Karpas-422 (cell line): ENCODE measurements at regions not wholly inside any gene's neighbourhood (a gene's known extent, or its start where the extent isn't known, plus 50 kb on each side); places are given as distances from the start of the nearest gene placed in this dataset.

Experiments
- DNase-seq: peaks from one replicate; pipeline ENCODE4 v3.0.0-alpha.2; 2015
- H2AFZ ChIP-seq: fragments of 200-600 bp; sonication (generic); 2 replicates; pipeline ENCODE4 v1.6.1; 2014; ENCODE audit warnings: antibody characterized with exemption, low read length, mixed read lengths
- H3K27ac ChIP-seq: fragments of 200-600 bp; sonication (generic); 2 replicates; pipeline ENCODE4 v1.5.1; 2014; ENCODE audit warnings: mild to moderate bottlenecking, low read length, moderate library complexity
- H3K27me3 ChIP-seq: fragments of 200-600 bp; sonication (generic); 2 replicates; pipeline ENCODE4 v1.6.1; 2014; ENCODE audit warnings: low read length, mixed read lengths
- H3K36me3 ChIP-seq: fragments of 200-600 bp; sonication (generic); 2 replicates; pipeline ENCODE4 v1.6.1; 2014; ENCODE audit warnings: low read length, mixed read lengths; ENCODE audit not compliant: insufficient read depth
- H3K4me1 ChIP-seq: fragments of 200-600 bp; sonication (generic); 2 replicates; pipeline ENCODE4 v1.6.1; 2014; ENCODE audit warnings: mild to moderate bottlenecking, low read length, mixed read lengths
- H3K4me2 ChIP-seq: fragments of 200-600 bp; sonication (generic); 2 replicates; pipeline ENCODE4 v1.6.1; 2014; ENCODE audit warnings: low read length, low read depth, mild to moderate bottlenecking; ENCODE audit not compliant: poor library complexity, severe bottlenecking
- H3K4me3 ChIP-seq: fragments of 200-600 bp; sonication (generic); 2 replicates; pipeline ENCODE4 v1.5.1; 2014; ENCODE audit warnings: mild to moderate bottlenecking, antibody characterized with exemption, low read length, mixed read lengths
- H3K79me2 ChIP-seq: fragments of 200-600 bp; sonication (generic); 2 replicates; pipeline ENCODE4 v1.6.1; 2014; ENCODE audit warnings: mild to moderate bottlenecking, low read length, mixed read lengths
- H3K9ac ChIP-seq: fragments of 200-600 bp; sonication (generic); 2 replicates; pipeline ENCODE4 v1.6.0; 2014; ENCODE audit warnings: low read length
- H3K9me2 ChIP-seq: fragments of 200-600 bp; sonication (generic), shearing (Covaris generic); replicated peaks from 2 replicates; pipeline ENCODE4 v1.6.0; 2014; ENCODE audit warnings: mild to moderate bottlenecking, low read length, moderate library complexity; ENCODE audit not compliant: insufficient read depth
- H3K9me3 ChIP-seq: fragments of 300-700, 200-600 bp; sonication (generic); 2 replicates; pipeline ENCODE4 v1.6.1; 2014; ENCODE audit warnings: low read length, mixed read lengths
- H4K20me1 ChIP-seq: fragments of 200-600 bp; sonication (generic); 2 replicates; pipeline ENCODE4 v1.6.1; 2014; ENCODE audit warnings: mild to moderate bottlenecking, antibody characterized with exemption, low read length, low read depth; ENCODE audit not compliant: insufficient read depth

DNA sequence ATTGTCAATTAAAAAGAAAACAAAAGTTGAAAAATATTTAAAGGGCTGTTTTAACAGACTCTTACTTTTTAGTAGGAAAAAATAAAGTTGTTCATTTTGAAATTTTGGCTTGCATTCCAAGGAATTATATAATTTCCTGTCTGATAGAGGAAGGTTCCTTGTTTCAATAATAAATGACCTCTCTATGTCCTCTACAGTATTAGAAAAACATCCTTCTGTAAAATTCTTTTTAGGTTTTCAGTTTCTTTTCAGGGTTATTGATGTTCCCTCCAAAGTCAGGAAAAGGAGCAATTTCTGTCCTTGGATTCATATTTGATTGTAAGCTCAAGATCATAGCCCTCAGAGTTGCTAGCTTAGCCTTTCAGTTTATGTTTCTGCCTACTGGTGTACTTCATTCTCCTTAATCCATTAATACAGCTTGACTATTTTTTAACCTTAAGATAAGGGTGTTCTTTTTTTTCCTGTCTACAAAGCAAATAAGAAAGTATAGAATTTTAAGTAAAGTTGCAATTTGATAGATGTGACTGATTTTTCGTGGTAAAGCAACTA lies 125.2 kb upstream of the COL3A1 start:
- H4K20me1 ChIP-seq: no peaks in the 10 kb centered on the region
- H3K79me2 ChIP-seq: no peaks in the 10 kb centered on the region
- no peaks in the 10 kb centered on the region for H3K4me1 ChIP-seq
- H3K27me3 ChIP-seq: no peaks in the 10 kb centered on the region
- no peaks in the 10 kb centered on the region for H3K9me2 ChIP-seq
- peaks cover 18% of the 10 kb centered on the region for H3K9me3 ChIP-seq
- H3K9ac ChIP-seq: no peak overlapping the region
- H3K27ac ChIP-seq: no peak overlapping the region
- H2AFZ ChIP-seq: no peak overlapping the region
- no peak for DNase-seq
- H3K4me3 ChIP-seq: no peak overlapping the region
- no peaks in the 10 kb centered on the region for H3K36me3 ChIP-seq
- no peak overlapping the region for H3K4me2 ChIP-seq

DNA sequence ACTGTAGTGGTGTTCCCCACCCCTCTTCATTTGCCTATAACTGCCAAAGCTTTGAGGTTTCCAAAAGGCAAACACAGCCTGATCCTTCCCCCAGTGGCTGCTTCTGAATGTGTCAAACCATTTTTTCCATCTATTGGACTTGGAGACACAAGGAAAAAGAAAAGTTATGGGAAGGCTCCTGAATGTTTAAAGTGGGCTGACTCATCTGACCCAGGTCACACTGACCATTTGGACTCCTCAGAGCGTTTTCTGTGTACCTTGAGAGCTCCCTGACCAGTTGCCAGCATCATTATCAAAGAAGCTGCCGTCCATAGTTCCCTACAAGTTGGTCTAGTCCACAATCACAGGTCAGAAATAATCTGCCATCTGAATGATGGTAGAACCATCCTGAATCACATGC lies 123.4 kb upstream of the COL3A1 start:
- DNase-seq: no peak
- H3K36me3 ChIP-seq: no peaks in the 10 kb centered on the region
- no peaks in the 10 kb centered on the region for H3K79me2 ChIP-seq
- no peak overlapping the region for H3K4me2 ChIP-seq
- no peak overlapping the region for H2AFZ ChIP-seq
- no peak overlapping the region for H3K4me3 ChIP-seq
- no peaks in the 10 kb centered on the region for H3K4me1 ChIP-seq
- no peak overlapping the region for H3K9ac ChIP-seq
- H3K9me2 ChIP-seq: no peaks in the 10 kb centered on the region
- peaks cover 11% of the 10 kb centered on the region for H3K9me3 ChIP-seq
- H3K27me3 ChIP-seq: no peaks in the 10 kb centered on the region
- no peak overlapping the region for H3K27ac ChIP-seq
- no peaks in the 10 kb centered on the region for H4K20me1 ChIP-seq

- Histone ChIP-seq H3K9ac (no peak overlapping the region), H3K79me2 (no peaks in the 10 kb centered on the region), H3K36me3 (no peaks in the 10 kb centered on the region), H4K20me1 (no peaks in the 10 kb centered on the region), H3K4me3 (no peak overlapping the region), H3K9me2 (no peaks in the 10 kb centered on the region), H3K27ac (no peak overlapping the region), H3K27me3 (no peaks in the 10 kb centered on the region), H3K9me3 (peaks cover 10% of the 10 kb centered on the region), H3K4me2 (no peak overlapping the region), H2AFZ (no peak overlapping the region), H3K4me1 (no peaks in the 10 kb centered on the region)
- no peak for DNase-seq
Measured at GRCh38 chr2:188851311-188851710, 122.9 kb upstream of the COL3A1 start.

GRCh38 chr2:188851826-188852225 lies 122.3 kb upstream of the COL3A1 start:
- Histone ChIP-seq H3K4me2 (no peak overlapping the region), H3K9ac (no peak overlapping the region), H3K27ac (no peak overlapping the region), H3K9me2 (no peaks in the 10 kb centered on the region), H4K20me1 (no peaks in the 10 kb centered on the region), H3K9me3 (peaks cover 5% of the 10 kb centered on the region; the same call in 1 of the 2 replicates), H3K4me1 (no peaks in the 10 kb centered on the region), H3K4me3 (no peak overlapping the region), H2AFZ (no peak overlapping the region), H3K36me3 (no peaks in the 10 kb centered on the region), H3K79me2 (no peaks in the 10 kb centered on the region), H3K27me3 (no peaks in the 10 kb centered on the region)
- DNase-seq: no peak

DNA sequence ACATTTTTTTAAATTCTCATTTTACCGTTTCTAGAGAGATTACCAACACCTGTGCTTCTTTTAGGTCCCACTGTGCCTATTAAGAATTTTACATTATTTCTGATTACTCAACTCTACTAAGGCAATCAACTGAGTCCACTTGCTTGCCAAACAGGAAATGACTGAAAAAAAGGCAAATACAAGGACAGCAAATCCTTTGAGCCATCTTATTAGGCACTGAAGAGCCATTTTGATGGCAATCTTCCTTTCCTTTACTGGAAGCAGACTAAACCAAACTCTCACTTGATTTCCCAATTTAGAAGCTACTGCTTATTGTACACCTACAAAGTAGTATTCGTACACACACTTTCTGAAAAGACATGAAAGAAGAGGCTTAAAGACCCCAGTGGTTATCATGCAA lies 121.4 kb upstream of the COL3A1 start:
- DNase-seq: no peak
- H3K4me2 ChIP-seq: no peak overlapping the region
- no peak overlapping the region for H3K9ac ChIP-seq
- H3K9me2 ChIP-seq: no peaks in the 10 kb centered on the region
- H3K9me3 ChIP-seq: peaks cover 11% of the 10 kb centered on the region; the same call in 1 of the 2 replicates
- H3K27ac ChIP-seq: no peak overlapping the region
- H3K79me2 ChIP-seq: no peaks in the 10 kb centered on the region
- H3K27me3 ChIP-seq: no peaks in the 10 kb centered on the region
- H3K4me1 ChIP-seq: no peaks in the 10 kb centered on the region
- H3K4me3 ChIP-seq: no peak overlapping the region
- H3K36me3 ChIP-seq: no peaks in the 10 kb centered on the region
- H4K20me1 ChIP-seq: no peaks in the 10 kb centered on the region
- H2AFZ ChIP-seq: no peak overlapping the region

DNA sequence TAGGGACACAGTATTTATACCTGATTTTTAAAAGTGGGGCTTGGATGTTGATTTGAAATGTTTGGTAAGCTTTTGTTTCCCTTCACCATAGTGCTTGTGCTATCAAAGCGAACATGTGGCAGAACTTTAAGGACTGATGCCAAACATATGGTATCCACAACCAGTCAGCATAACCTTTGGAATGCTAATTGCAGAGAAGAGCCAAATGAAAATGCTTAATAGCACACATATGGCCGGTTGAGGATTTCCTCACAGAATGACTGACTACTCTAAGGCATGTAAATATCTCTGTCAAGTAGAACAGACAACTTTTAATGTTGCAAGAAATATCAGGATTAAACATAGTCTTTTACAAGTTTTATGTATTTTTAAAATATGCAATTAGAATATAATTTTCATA lies 120.9 kb upstream of the COL3A1 start:
- Histone ChIP-seq H4K20me1 (no peaks in the 10 kb centered on the region), H2AFZ (no peak overlapping the region), H3K27ac (no peak overlapping the region), H3K9me3 (peaks cover 11% of the 10 kb centered on the region; the same call in 1 of the 2 replicates), H3K9ac (no peak overlapping the region), H3K4me2 (no peak overlapping the region), H3K36me3 (no peaks in the 10 kb centered on the region), H3K9me2 (no peaks in the 10 kb centered on the region), H3K4me1 (no peaks in the 10 kb centered on the region), H3K4me3 (no peak overlapping the region), H3K27me3 (no peaks in the 10 kb centered on the region), H3K79me2 (no peaks in the 10 kb centered on the region)
- DNase-seq: no peak

- Histone ChIP-seq H2AFZ (no peak overlapping the region), H3K27me3 (no peaks in the 10 kb centered on the region), H3K36me3 (no peaks in the 10 kb centered on the region), H3K9me3 (peaks cover 15% of the 10 kb centered on the region), H3K4me2 (no peak overlapping the region), H3K9me2 (no peaks in the 10 kb centered on the region), H3K4me3 (no peak overlapping the region), H3K79me2 (no peaks in the 10 kb centered on the region), H3K27ac (no peak overlapping the region), H4K20me1 (no peaks in the 10 kb centered on the region), H3K4me1 (no peaks in the 10 kb centered on the region), H3K9ac (no peak overlapping the region)
- DNase-seq: no peak
Measured at GRCh38 chr2:188865681-188866080, 108.5 kb upstream of the COL3A1 start.

DNA sequence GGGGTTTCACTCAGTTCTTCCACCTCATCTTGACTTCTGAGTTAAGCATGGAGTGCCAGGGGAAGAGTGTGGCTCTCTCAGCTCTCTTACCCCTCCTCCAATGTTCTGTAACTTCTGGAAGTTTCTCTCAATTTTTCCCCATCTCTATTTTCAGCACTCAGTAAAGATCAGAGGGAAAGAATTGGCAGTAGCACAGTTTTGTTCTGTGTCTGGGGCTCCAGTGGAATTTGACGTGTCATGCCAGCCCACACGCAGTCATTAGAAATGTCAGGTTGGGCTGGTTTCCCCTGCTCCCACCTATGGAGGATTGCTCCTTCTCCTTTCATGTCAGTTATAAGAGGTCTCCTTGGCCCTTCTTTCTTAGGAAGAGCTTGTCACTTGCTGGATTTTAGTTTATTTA lies 104.6 kb upstream of the COL3A1 start:
- H3K27me3 ChIP-seq: no peaks in the 10 kb centered on the region
- H3K4me1 ChIP-seq: no peaks in the 10 kb centered on the region
- no peaks in the 10 kb centered on the region for H3K9me2 ChIP-seq

GRCh38 chr2:188870289-188870688 lies 103.9 kb upstream of the COL3A1 start:
- no peaks in the 10 kb centered on the region for H4K20me1 ChIP-seq

More for the DNA sequence above, 104.6 kb upstream of the COL3A1 start:
- H3K9ac ChIP-seq: no peak overlapping the region
- H2AFZ ChIP-seq: no peak overlapping the region
- no peak for DNase-seq
- H3K36me3 ChIP-seq: no peaks in the 10 kb centered on the region
- H3K27ac ChIP-seq: no peak overlapping the region
- H3K79me2 ChIP-seq: no peaks in the 10 kb centered on the region
- H3K4me2 ChIP-seq: no peak overlapping the region
- H3K4me3 ChIP-seq: no peak overlapping the region
- H4K20me1 ChIP-seq: no peaks in the 10 kb centered on the region
- H3K9me3 ChIP-seq: peaks cover 4% of the 10 kb centered on the region; the same call in 1 of the 2 replicates

More at GRCh38 chr2:188870289-188870688, 103.9 kb upstream of the COL3A1 start:
- no peaks in the 10 kb centered on the region for H3K79me2 ChIP-seq
- no peak overlapping the region for H3K9ac ChIP-seq
- no peak overlapping the region for H3K4me2 ChIP-seq
- no peaks in the 10 kb centered on the region for H3K36me3 ChIP-seq
- H3K27ac ChIP-seq: no peak overlapping the region
- DNase-seq: no peak
- no peak overlapping the region for H3K4me3 ChIP-seq
- no peak overlapping the region for H2AFZ ChIP-seq
- peaks cover 4% of the 10 kb centered on the region; the same call in 1 of the 2 replicates for H3K9me3 ChIP-seq
- H3K9me2 ChIP-seq: no peaks in the 10 kb centered on the region
- H3K4me1 ChIP-seq: no peaks in the 10 kb centered on the region
- H3K27me3 ChIP-seq: no peaks in the 10 kb centered on the region
